AG04450 (cell line): ENCODE measurements at regions not wholly inside any gene's neighbourhood (a gene's known extent, or its start where the extent isn't known, plus 50 kb on each side); places are given as distances from the start of the nearest gene placed in this dataset.
"Not testable (repeated sequence)": the region's sequence is repeated elsewhere in the genome, so short reads cannot be mapped to it uniquely, and the experiment has no call there.

Experiments
- CTCF ChIA-PET: fragments of 300-600, 350-600 bp; formaldehyde crosslinking; extraction: SDS; loops from one replicate; lab custom pipeline; 2022; ENCODE audit warnings: antibody characterized with exemption, inconsistent platforms; lab: Charles Lee
- POLR2A ChIA-PET: fragments of 350-600 bp; formaldehyde crosslinking; extraction: SDS; loops from one replicate; lab custom pipeline; 2021; ENCODE audit warnings: antibody characterized with exemption, inconsistent platforms; lab: Yijun Ruan, JAX
- DNase-seq: peaks from one replicate; pipeline ENCODE4 v3.0.0-alpha.2; 2011; ENCODE audit warnings: low read depth, low spot score
- H3K27ac ChIP-seq: one replicate; pipeline ENCODE4 v1.5.1; 2012; ENCODE audit warnings: low read depth, low read length, control low read depth
- H3K27me3 ChIP-seq: one replicate; pipeline ENCODE4 v1.6.0; 2012; ENCODE audit warnings: low read length; ENCODE audit not compliant: control insufficient read depth, insufficient read depth
- H3K4me3 ChIP-seq: 2 replicates; pipeline ENCODE4 v1.5.1; 2011; ENCODE audit warnings: mild to moderate bottlenecking, low read depth, low read length, control low read depth
- H3K9me3 ChIP-seq: 2 replicates; pipeline ENCODE4 v1.5.1; 2012; ENCODE audit warnings: low read length; ENCODE audit not compliant: control insufficient read depth, insufficient read depth
- CTCF ChIP-seq: IDR thresholded peaks from 2 replicates; pipeline ENCODE4 v1.5.1; 2011; ENCODE audit warnings: low read depth, low read length, control low read depth, inconsistent platforms

GRCh38 chr5:25970906-25971489 lies 1067.4 kb downstream of the CDH9 start:
- peaks cover 4% of the 10 kb centered on the region; the same call in 1 of the 2 replicates for H3K9me3 ChIP-seq
- H3K4me3 ChIP-seq: no peak overlapping the region
- ChIA-PET CTCF (no interaction called here), POLR2A (no interaction called here)
- no peak for TF ChIP-seq CTCF
- H3K27me3 ChIP-seq: no peaks in the 10 kb centered on the region
- no peak overlapping the region for H3K27ac ChIP-seq
- no peak for DNase-seq

GRCh38 chr5:25969042-25969441 lies 1069.3 kb downstream of the CDH9 start:
- CTCF ChIA-PET, H3K4me3 ChIP-seq, H3K27ac ChIP-seq, DNase-seq, H3K27me3 ChIP-seq, H3K9me3 ChIP-seq, POLR2A ChIA-PET: not testable (repeated sequence)

GRCh38 chr5:25964009-25964372 lies 1074.4 kb downstream of the CDH9 start:
- CTCF ChIA-PET: no interaction called here
- no peak for DNase-seq
- POLR2A ChIA-PET: no interaction called here
- TF ChIP-seq CTCF: no peak
- no peak overlapping the region for H3K27ac ChIP-seq
- no peak overlapping the region for H3K4me3 ChIP-seq
- no peaks in the 10 kb centered on the region for H3K27me3 ChIP-seq
- H3K9me3 ChIP-seq: no peaks in the 10 kb centered on the region

GRCh38 chr5:25963251-25964008 lies 1075.0 kb downstream of the CDH9 start:
- CTCF ChIA-PET: no interaction called here
- H3K9me3 ChIP-seq: no peaks in the 10 kb centered on the region
- no peak for DNase-seq
- no peak for TF ChIP-seq CTCF
- no peaks in the 10 kb centered on the region for H3K27me3 ChIP-seq
- POLR2A ChIA-PET: no interaction called here
- no peak overlapping the region for H3K4me3 ChIP-seq
- H3K27ac ChIP-seq: no peak overlapping the region

- TF ChIP-seq CTCF: no peak
- ChIA-PET CTCF (no interaction called here), POLR2A (no interaction called here)
Observed at GRCh38 chr5:25955337-25955736, 1083.0 kb downstream of the CDH9 start.

More at GRCh38 chr5:25955337-25955736, 1083.0 kb downstream of the CDH9 start:
- Histone ChIP-seq H3K27ac (no peak overlapping the region), H3K9me3 (no peaks in the 10 kb centered on the region), H3K4me3 (no peak overlapping the region), H3K27me3 (no peaks in the 10 kb centered on the region)
- no peak for DNase-seq
